ENCODE measurements at regions not wholly inside any gene's neighbourhood (a gene's known extent, or its start where the extent isn't known, plus 50 kb on each side); places are given as distances from the start of the nearest gene placed in this dataset.

- Histone ChIP-seq H3K4me1 (ENCODE audit: control insufficient read depth, insufficient read depth, low read length) (no peaks in the 10 kb centered on the region), H3K9me3 (ENCODE audit: control insufficient read depth, low read length) (no peaks in the 10 kb centered on the region), H3K9ac (ENCODE audit: extremely low read depth, low read length, poor library complexity, severe bottlenecking) (no peak overlapping the region), H3K27ac (ENCODE audit: low read depth, low read length) (no peak overlapping the region), H3K4me3 (ENCODE audit: low read length) (no peak overlapping the region), H3K27me3 (ENCODE audit: control insufficient read depth, insufficient read depth, low read length, poor library complexity, severe bottlenecking) (no peaks in the 10 kb centered on the region), H3K36me3 (ENCODE audit: control insufficient read depth, insufficient read depth, low read length) (no peaks in the 10 kb centered on the region)
- Mint-ChIP-seq H3K4me3 (no peak overlapping the region), H3K27ac (no peak overlapping the region), H3K27me3 (ENCODE audit: insufficient read depth) (no peaks in the 10 kb centered on the region), H3K9me3 (no peaks in the 10 kb centered on the region), H3K4me1 (no peaks in the 10 kb centered on the region), H3K36me3 (ENCODE audit: low read depth) (no peaks in the 10 kb centered on the region)
- DNase-seq, result no peak
- 92 to 94% methylated on average over 2 of the region's 2 CpGs for WGBS, 2 experiments (ENCODE audit: insufficient coverage in 1 of 2, insufficient read length in 1 of 2)
- TF ChIP-seq CTCF (conservative IDR thresholded peaks at IDR 0.05), result no peak
These were observed 594.9 kb upstream of the SUCLG2 start for GRCh38 chr3:68249265-68249664.

GRCh38 chr3:68242606-68243005, 588.2 kb upstream of the SUCLG2 start:
- Mint-ChIP-seq H3K4me1 (peaks cover 15% of the 10 kb centered on the region), H3K27ac (no peak overlapping the region), H3K4me3 (no peak overlapping the region), H3K9me3 (no peaks in the 10 kb centered on the region), H3K27me3 (ENCODE audit: insufficient read depth) (no peaks in the 10 kb centered on the region), H3K36me3 (ENCODE audit: low read depth) (no peaks in the 10 kb centered on the region)
- H3K4me3 ChIP-seq (ENCODE audit: low read length), result no peak overlapping the region
- no peaks in the 10 kb centered on the region for H3K36me3 ChIP-seq (ENCODE audit: control insufficient read depth, insufficient read depth, low read length)
- no peak overlapping the region for H3K9ac ChIP-seq (ENCODE audit: extremely low read depth, low read length, poor library complexity, severe bottlenecking)
- no peaks in the 10 kb centered on the region for H3K9me3 ChIP-seq (ENCODE audit: control insufficient read depth, low read length)
- no peaks in the 10 kb centered on the region for H3K27me3 ChIP-seq (ENCODE audit: control insufficient read depth, insufficient read depth, low read length, poor library complexity, severe bottlenecking)
- TF ChIP-seq CTCF (conservative IDR thresholded peaks at IDR 0.05), result no peak
- no CpG with 5 or more reads among the region's 1 CpG for WGBS, 2 experiments (ENCODE audit: insufficient coverage in 1 of 2, insufficient read length in 1 of 2)
- no peak overlapping the region for H3K27ac ChIP-seq (ENCODE audit: low read depth, low read length)
- peaks cover 4% of the 10 kb centered on the region for H3K4me1 ChIP-seq (ENCODE audit: control insufficient read depth, insufficient read depth, low read length)
- no peak for DNase-seq

- no peaks in the 10 kb centered on the region for H3K9me3 ChIP-seq (ENCODE audit: control insufficient read depth, low read length)
- no peak overlapping the region for H3K27ac Mint-ChIP-seq
- H3K36me3 ChIP-seq (ENCODE audit: control insufficient read depth, insufficient read depth, low read length), result no peaks in the 10 kb centered on the region
- H3K4me3 Mint-ChIP-seq, result no peak overlapping the region
- H3K9ac ChIP-seq (ENCODE audit: extremely low read depth, low read length, poor library complexity, severe bottlenecking), result no peak overlapping the region
- no peaks in the 10 kb centered on the region for H3K36me3 Mint-ChIP-seq (ENCODE audit: low read depth)
- H3K9me3 Mint-ChIP-seq, result no peaks in the 10 kb centered on the region
- WGBS, 2 experiments (ENCODE audit: insufficient coverage in 1 of 2, insufficient read length in 1 of 2), result 43 to 67% methylated on average over 1 of the region's 1 CpG
- H3K4me1 Mint-ChIP-seq, result peaks cover 15% of the 10 kb centered on the region
- no peak overlapping the region for H3K27ac ChIP-seq (ENCODE audit: low read depth, low read length)
- DNase-seq, result no peak
- peaks cover 4% of the 10 kb centered on the region for H3K4me1 ChIP-seq (ENCODE audit: control insufficient read depth, insufficient read depth, low read length)
- H3K27me3 Mint-ChIP-seq (ENCODE audit: insufficient read depth), result no peaks in the 10 kb centered on the region
- no peak overlapping the region for H3K4me3 ChIP-seq (ENCODE audit: low read length)
- no peak for TF ChIP-seq CTCF (conservative IDR thresholded peaks at IDR 0.05)
- H3K27me3 ChIP-seq (ENCODE audit: control insufficient read depth, insufficient read depth, low read length, poor library complexity, severe bottlenecking), result no peaks in the 10 kb centered on the region
These were observed 585.1 kb upstream of the SUCLG2 start for GRCh38 chr3:68239542-68239941.

All from endodermal cell (in vitro differentiated cells).